H1 (cell line): ENCODE measurements at regions not wholly inside any gene's neighbourhood (a gene's known extent, or its start where the extent isn't known, plus 50 kb on each side); places are given as distances from the start of the nearest gene placed in this dataset.

Experiments used
- HDAC6 ChIP-seq: IDR thresholded peaks from one replicate; pipeline ENCODE4 v1.7.1; 2012; ENCODE audit warnings: low read depth, mild to moderate bottlenecking, inconsistent platforms, low read length, moderate library complexity
- KDM4A ChIP-seq: IDR thresholded peaks from one replicate; pipeline ENCODE4 v1.7.1; 2012; ENCODE audit warnings: low read depth, mild to moderate bottlenecking, moderate library complexity, low read length, inconsistent platforms; ENCODE audit not compliant: severe bottlenecking
- RXRA ChIP-seq: IDR thresholded peaks from 2 replicates; pipeline ENCODE4 v1.6.1; 2011; ENCODE audit warnings: low read depth, mild to moderate bottlenecking, low read length, moderate library complexity; ENCODE audit not compliant: insufficient read depth
- SIRT6 ChIP-seq: IDR thresholded peaks from one replicate; pipeline ENCODE4 v1.7.1; 2012; ENCODE audit warnings: low read length, inconsistent platforms
- TF ChIP-seq, protein P1 (sequence below), 3 experiments: IDR thresholded peaks; 1 replicate in 2 of 3; 2 replicates in 1 of 3; pipeline versions ENCODE4 v1.5.1 to v1.6.1; 2011; ENCODE audit warnings: low read length in 3 of 3, mild to moderate bottlenecking in 3 of 3, inconsistent platforms in 2 of 3, low read depth in 1 of 3, moderate library complexity in 1 of 3; ENCODE audit not compliant: insufficient read depth in 1 of 3; ENCODE audit errors: control extremely low read depth in 1 of 3
- TF ChIP-seq, protein P2 (sequence below): IDR thresholded peaks from 2 replicates; pipeline ENCODE4 v1.6.1; 2012; ENCODE audit warnings: inconsistent platforms

DNA sequence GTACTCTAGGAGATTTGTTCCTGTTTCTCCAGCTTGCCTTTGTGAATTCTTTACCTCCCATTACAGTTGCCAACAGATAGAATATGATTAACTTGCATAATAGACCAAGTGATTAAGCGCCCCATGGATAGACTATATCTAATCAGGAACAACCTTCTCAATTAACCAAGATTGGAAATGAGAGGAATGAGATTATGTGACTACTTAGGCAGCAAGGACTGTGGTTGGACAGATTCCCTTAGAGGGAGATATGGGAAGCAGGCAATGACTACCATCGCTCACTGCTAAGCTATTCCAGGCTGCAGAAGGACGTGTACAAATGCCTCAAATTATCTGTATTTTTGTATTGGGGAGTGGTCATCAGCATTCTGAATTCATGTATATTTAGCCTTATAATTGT is 278.1 kb upstream of the DAB2 start (continued):
- no peak for TF ChIP-seq KDM4A
- TF ChIP-seq, protein P1, sequence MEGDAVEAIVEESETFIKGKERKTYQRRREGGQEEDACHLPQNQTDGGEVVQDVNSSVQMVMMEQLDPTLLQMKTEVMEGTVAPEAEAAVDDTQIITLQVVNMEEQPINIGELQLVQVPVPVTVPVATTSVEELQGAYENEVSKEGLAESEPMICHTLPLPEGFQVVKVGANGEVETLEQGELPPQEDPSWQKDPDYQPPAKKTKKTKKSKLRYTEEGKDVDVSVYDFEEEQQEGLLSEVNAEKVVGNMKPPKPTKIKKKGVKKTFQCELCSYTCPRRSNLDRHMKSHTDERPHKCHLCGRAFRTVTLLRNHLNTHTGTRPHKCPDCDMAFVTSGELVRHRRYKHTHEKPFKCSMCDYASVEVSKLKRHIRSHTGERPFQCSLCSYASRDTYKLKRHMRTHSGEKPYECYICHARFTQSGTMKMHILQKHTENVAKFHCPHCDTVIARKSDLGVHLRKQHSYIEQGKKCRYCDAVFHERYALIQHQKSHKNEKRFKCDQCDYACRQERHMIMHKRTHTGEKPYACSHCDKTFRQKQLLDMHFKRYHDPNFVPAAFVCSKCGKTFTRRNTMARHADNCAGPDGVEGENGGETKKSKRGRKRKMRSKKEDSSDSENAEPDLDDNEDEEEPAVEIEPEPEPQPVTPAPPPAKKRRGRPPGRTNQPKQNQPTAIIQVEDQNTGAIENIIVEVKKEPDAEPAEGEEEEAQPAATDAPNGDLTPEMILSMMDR (IDR thresholded peaks at IDR 0.05; ENCODE audit: control extremely low read depth in 1 of 3, insufficient read depth in 1 of 3, low read depth in 1 of 3, low read length in 3 of 3), result no peak
- TF ChIP-seq, protein P2, sequence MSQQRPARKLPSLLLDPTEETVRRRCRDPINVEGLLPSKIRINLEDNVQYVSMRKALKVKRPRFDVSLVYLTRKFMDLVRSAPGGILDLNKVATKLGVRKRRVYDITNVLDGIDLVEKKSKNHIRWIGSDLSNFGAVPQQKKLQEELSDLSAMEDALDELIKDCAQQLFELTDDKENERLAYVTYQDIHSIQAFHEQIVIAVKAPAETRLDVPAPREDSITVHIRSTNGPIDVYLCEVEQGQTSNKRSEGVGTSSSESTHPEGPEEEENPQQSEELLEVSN, result no peak
- TF ChIP-seq HDAC6, result no peak
- no peak for TF ChIP-seq RXRA
- TF ChIP-seq SIRT6, result no peak
